ENCODE measurements at regions not wholly inside any gene's neighbourhood (a gene's known extent, or its start where the extent isn't known, plus 50 kb on each side); places are given as distances from the start of the nearest gene placed in this dataset.
A peak's percentile ranks its signal among the peaks of the same experiment; 100 is the strongest.

DNA sequence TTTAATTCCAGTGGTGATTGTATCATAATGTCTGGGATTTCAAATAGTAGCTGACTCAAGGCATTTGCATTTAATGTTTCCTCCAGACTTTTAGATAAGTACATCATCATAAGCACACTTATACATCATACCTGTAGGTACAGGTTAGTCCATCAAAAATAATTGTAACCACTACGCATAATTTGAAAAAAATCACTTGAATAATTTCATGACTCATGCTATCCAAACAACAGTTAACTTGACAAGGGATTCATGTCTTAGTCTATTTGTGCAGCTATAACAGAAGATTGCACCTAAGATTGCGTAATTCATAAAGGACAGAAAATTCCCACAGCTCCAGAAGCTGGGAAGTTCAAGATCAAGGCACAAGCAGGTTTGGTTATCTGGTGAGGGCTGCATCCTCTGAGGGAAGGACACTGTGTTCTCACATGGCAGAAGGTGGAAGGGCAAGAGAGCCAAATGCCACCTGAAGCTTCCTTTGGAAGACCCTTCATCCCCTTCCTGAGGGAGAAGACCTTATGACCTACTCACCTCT is 801.7 kb upstream of the BRINP3 start:
- WGBS (ENCODE audit: insufficient coverage, low coverage, low lambda C conversion rate, missing lambda C conversion rate), result 54% methylated on average over 2 of the region's 2 CpGs
- Histone ChIP-seq H3K27me3 (no peaks in the 10 kb centered on the region), H3K4me1 (no peaks in the 10 kb centered on the region), H3K36me3 (no peaks in the 10 kb centered on the region), H3K27ac (no peak overlapping the region), H3K4me3 (no peak overlapping the region), H3K9me3 (no peaks in the 10 kb centered on the region)
- intact Hi-C loops (cut with DNase I), result no loop called here
- DNase-seq (no peak), ATAC-seq (no peak)
- TF ChIP-seq POLR2A (IDR thresholded peaks at IDR 0.05), result no peak
- no peak for TF ChIP-seq CTCF (IDR thresholded peaks at IDR 0.05)

GRCh38 chr1:191284175-191284574 is 806.5 kb upstream of the BRINP3 start:
- intact Hi-C loops (cut with DNase I), result no loop called here
- Histone ChIP-seq H3K36me3 (no peaks in the 10 kb centered on the region), H3K4me1 (no peaks in the 10 kb centered on the region), H3K27me3 (no peaks in the 10 kb centered on the region), H3K9me3 (no peaks in the 10 kb centered on the region), H3K27ac (no peak overlapping the region), H3K4me3 (no peak overlapping the region)
- TF ChIP-seq POLR2A (IDR thresholded peaks at IDR 0.05) (no peak), CTCF (IDR thresholded peaks at IDR 0.05) (no peak)
- no peak for ATAC-seq
- no peak for DNase-seq

- Histone ChIP-seq H3K4me1 (no peaks in the 10 kb centered on the region), H3K4me3 (no peak overlapping the region), H3K27me3 (no peaks in the 10 kb centered on the region), H3K36me3 (no peaks in the 10 kb centered on the region), H3K9me3 (no peaks in the 10 kb centered on the region), H3K27ac (no peak overlapping the region)
- ATAC-seq (no peak), DNase-seq (no peak)
- intact Hi-C loops (cut with DNase I), result no loop called here
- 20% methylated on average over 4 of the region's 4 CpGs for WGBS (ENCODE audit: insufficient coverage, low coverage, low lambda C conversion rate, missing lambda C conversion rate)
- no peak for TF ChIP-seq POLR2A (IDR thresholded peaks at IDR 0.05)
- no peak for TF ChIP-seq CTCF (IDR thresholded peaks at IDR 0.05)
Observed at GRCh38 chr1:191290441-191290840, 812.8 kb upstream of the BRINP3 start.

DNA sequence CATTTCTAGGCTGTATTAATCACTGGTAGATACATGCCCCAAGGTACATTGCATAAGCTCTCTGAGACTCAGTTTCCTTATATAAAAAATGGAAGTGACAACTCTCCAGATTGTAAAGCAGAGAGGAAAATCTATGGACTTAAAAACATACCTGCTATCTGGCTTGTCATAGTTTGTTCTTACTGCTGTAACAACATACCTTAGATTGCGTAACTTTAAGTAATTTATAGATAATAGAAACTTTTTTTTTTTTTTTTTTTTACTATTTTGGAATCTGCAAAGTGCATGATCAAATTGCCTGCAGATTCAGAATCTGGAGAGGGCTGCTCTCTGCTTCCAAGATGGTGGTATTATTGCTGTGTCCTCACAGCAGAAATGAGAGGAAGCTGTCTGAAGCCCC is 827.7 kb upstream of the BRINP3 start:
- 48% methylated on average over 1 of the region's 1 CpG for WGBS (ENCODE audit: insufficient coverage, low coverage, low lambda C conversion rate, missing lambda C conversion rate)
- intact Hi-C loops (cut with DNase I), result no loop called here
- Histone ChIP-seq H3K4me3 (no peak overlapping the region), H3K4me1 (no peaks in the 10 kb centered on the region), H3K27ac (no peak overlapping the region), H3K9me3 (no peaks in the 10 kb centered on the region), H3K36me3 (no peaks in the 10 kb centered on the region), H3K27me3 (no peaks in the 10 kb centered on the region)
- TF ChIP-seq CTCF (IDR thresholded peaks at IDR 0.05), result no peak
- no peak for TF ChIP-seq POLR2A (IDR thresholded peaks at IDR 0.05)
- DNase-seq (no peak), ATAC-seq (no peak)

DNA sequence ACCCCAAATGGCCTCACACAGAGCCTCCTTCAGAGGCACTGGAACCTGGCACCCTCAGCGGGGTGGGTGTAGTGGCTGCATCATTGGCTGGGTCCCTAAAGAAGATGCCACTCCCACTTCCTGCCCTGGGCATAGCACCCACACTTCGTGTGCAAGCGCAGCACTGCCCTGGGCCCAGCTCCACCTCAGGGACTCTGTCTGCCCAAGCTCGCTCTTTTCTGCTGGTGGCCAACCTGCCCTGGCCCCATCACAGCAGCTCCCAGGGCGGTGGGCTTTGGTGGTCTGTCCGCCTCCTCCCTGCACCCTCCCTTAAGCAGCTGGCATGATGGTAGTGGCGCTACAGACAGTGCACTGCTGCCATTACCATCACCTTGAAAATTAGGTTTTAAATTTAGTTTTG is 829.3 kb upstream of the BRINP3 start:
- no peaks in the 10 kb centered on the region for H3K27me3 ChIP-seq

More for the DNA sequence above, 829.3 kb upstream of the BRINP3 start:
- Histone ChIP-seq H3K4me1 (no peaks in the 10 kb centered on the region), H3K36me3 (no peaks in the 10 kb centered on the region), H3K9me3 (no peaks in the 10 kb centered on the region), H3K4me3 (no peak overlapping the region), H3K27ac (no peak overlapping the region)
- WGBS (ENCODE audit: insufficient coverage, low coverage, low lambda C conversion rate, missing lambda C conversion rate), result 25% methylated on average over 3 of the region's 7 CpGs
- intact Hi-C loops (cut with DNase I), result no loop called here
- ATAC-seq, result peak in 1 of 4 donors; percentile 14
- no peak for DNase-seq
- TF ChIP-seq CTCF (IDR thresholded peaks at IDR 0.05), result no peak
- TF ChIP-seq POLR2A (IDR thresholded peaks at IDR 0.05), result no peak
